HG02588 (cell line): ENCODE measurements at regions not wholly inside any gene's neighbourhood (a gene's known extent, or its start where the extent isn't known, plus 50 kb on each side); places are given as distances from the start of the nearest gene placed in this dataset.
"Not testable (repeated sequence)": the region's sequence is repeated elsewhere in the genome, so short reads cannot be mapped to it uniquely, and the experiment has no call there.

Source experiments
- ATAC-seq: cut with Tn5 transposase; IDR thresholded peaks from one replicate; pipeline ENCODE4 v1.9.1; 2021; ENCODE audit warnings: mild to moderate bottlenecking, moderate library complexity; ENCODE audit not compliant: unreplicated experiment

- no peak for ATAC-seq
Measured at GRCh38 chr3:34102288-34102687, 303.9 kb downstream of the PDCD6IP start.

- no peak for ATAC-seq
Measured at GRCh38 chr3:34106379-34106778, 307.9 kb downstream of the PDCD6IP start.

- peak; percentile 43 for ATAC-seq
Measured at GRCh38 chr3:34106879-34107278, 308.4 kb downstream of the PDCD6IP start.

DNA sequence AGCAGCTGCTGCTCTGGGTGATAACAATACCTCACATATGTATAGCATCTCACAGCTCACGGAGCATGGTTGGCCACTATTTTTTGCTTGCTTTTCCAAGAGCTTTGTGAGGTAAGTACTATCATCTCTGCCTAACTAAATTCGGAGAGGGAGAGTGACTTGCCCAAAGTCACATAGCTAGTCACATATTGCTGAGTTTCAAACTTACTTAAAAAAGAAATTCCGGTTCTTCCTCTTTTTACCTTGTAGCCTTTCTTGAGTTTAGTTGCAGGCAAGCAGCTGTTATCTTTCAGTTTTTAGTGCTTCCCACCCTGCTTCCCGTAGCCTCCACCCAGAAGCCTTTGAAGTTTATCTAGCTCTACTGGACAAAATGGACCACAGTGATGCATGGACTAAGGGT is 309.2 kb downstream of the PDCD6IP start:
- peak; percentile 61 for ATAC-seq

- no peak for ATAC-seq
Measured at GRCh38 chr3:34109021-34109420, 310.6 kb downstream of the PDCD6IP start.

GRCh38 chr3:34109846-34110245 is 311.4 kb downstream of the PDCD6IP start:
- ATAC-seq: peak; percentile 37

DNA sequence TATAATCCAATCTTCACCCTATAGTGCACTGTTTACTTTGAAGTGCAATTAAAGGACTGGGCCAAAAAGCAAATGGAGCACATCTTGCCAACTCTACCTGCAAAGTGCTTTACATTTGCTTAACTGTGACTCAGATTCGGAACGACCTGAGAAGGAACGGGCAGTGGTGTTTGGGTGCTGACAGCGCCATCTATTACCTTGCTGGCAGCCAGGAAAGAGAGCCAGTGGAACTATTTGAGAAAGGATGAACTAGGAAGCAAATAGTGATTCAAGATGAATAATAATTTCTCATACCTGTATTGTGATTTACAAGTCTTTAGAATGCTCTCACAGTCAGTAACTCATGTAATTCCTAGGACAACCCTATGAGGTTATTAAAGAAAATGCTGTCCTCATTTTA is 312.9 kb downstream of the PDCD6IP start:
- no peak for ATAC-seq

DNA sequence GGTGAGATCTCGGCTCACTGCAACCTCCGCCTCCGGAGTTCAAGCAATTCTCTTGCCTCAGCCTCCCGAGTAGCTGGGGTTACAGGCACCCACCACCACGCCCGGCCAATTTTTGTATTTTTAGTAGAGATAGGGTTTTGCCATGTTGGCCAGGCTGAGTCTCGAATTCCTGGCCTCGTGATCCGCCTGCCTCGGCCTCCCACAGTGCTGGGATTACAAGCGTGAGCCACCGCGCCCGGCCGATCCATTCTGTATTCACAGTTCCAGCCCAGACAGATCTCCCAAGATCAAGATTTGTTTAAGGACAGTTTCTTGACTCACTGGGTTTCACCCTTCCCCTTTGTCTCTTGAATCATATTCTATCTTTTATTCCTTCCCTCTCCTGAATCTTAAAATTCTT is 313.8 kb downstream of the PDCD6IP start:
- ATAC-seq: not testable (repeated sequence)

DNA sequence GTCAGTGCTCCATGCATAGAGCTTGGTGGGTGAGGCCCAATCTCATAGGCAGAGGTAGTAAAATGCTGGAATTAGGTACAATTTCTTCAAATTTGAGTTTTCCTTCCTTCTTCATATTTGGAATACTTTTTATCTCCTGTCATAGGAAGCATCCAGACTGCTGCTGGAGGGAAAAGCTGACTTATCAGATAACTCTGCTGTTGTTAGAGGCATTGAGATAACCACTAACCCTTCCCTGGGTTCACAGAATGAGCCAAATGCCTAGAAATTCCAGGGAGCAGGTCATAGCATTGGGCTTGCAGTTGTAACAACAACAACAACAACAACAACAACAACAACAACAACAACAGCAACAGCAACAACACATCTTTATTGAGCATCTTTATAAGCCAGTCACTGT is 332.7 kb downstream of the PDCD6IP start:
- ATAC-seq: no peak

GRCh38 chr3:34132069-34132692 is 333.8 kb downstream of the PDCD6IP start:
- no peak for ATAC-seq

DNA sequence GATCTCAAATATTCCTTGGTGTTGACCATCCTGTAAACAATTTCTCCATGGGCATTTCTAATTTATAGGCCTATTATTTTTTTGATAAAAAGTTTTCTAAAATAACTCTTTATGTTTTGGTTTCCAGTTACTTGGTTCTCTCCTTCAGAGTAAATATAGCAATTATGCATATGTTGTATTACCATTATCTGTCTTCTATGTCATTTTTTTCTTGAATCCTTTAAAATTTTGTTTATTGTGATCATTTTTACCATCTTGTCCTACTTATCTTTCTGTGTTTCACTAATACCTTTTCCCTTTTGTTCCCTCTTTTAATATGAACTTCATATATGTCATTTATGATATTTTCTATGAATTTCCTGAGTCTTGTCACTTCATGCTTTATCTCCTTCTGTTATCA is 341.1 kb downstream of the PDCD6IP start:
- no peak for ATAC-seq

DNA sequence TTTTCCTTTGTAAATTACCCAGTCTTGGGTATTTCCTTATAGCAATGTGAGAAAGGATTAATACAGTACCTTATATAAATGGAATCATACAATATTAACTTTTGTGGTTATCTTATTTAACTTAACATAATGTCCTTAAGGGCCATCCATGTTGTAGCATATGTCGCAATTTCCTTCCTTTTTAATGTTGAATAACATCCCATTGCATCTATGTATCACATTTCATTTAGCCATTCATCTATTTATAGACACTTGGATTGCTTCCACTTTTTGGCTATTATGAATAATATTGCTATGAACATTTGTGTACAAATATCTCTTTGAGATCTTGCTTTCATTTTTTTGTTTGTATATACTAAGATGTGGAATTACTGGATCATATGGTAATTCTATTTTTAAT is 342.2 kb downstream of the PDCD6IP start:
- ATAC-seq: no peak

GRCh38 chr3:34141841-34142337 is 343.5 kb downstream of the PDCD6IP start:
- ATAC-seq: no peak

GRCh38 chr3:34145796-34146195 is 347.4 kb downstream of the PDCD6IP start:
- no peak for ATAC-seq

GRCh38 chr3:34146596-34146995 is 348.2 kb downstream of the PDCD6IP start:
- ATAC-seq: no peak

DNA sequence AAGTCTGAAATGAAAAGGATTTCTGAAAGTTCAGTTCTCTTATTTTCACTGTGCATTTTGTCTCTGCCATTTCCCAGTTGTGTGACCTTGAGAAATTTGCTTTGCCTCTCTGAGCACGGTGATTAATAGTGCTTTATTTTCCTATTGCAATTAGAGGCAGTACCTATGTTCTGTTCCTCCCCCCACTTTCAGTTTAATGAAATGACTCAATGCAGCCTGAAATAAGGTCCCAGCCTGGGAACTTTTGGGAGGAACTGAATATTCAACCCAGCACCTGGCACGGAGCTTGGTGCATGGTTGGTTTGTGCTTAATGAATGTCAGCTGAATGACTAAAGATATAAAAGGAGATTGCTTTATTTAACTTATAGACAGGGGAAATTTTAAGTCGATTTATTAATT is 352.6 kb downstream of the PDCD6IP start:
- no peak for ATAC-seq

- ATAC-seq: no peak
Measured at GRCh38 chr3:34152656-34153055, 354.2 kb downstream of the PDCD6IP start.

GRCh38 chr3:34155108-34155507 is 356.7 kb downstream of the PDCD6IP start:
- ATAC-seq: no peak

DNA sequence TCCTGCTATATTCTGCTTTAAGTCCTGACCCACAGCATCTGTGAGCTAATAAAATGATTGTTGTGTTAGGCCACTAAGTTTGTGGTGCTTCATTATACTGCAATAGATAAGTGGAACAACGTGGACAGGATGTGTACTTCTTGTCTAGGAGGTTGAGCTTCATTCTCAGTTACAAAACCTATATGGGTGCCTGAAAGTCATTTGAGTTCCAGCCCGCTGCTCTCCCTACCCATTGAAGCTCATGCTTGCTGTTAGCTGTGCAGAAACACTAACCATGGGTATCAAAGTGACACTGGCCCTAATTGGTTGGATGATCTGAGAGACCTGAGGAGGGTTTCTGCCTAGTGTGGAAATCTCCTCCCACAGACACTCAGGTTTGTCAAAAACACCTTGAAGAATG is 357.2 kb downstream of the PDCD6IP start:
- ATAC-seq: no peak

DNA sequence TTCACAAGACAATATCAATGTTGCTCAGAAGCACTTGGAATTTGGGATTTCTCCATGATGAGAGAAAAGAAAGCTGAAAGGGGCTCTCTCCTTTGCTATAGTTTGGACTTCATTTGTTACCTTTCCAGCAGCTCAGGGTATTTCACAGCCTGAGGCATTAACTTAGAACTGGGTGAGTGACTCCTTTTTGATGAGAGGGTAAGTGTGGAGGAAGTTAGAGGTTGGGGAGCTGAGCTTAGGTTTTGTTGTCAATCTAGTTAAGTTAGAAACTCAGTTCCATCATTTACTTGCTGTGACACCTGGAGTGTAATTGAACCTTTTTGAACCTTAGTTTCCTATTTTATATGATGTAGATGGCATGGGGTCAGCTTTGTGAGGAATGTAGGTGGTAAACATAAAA is 359.1 kb downstream of the PDCD6IP start:
- no peak for ATAC-seq

DNA sequence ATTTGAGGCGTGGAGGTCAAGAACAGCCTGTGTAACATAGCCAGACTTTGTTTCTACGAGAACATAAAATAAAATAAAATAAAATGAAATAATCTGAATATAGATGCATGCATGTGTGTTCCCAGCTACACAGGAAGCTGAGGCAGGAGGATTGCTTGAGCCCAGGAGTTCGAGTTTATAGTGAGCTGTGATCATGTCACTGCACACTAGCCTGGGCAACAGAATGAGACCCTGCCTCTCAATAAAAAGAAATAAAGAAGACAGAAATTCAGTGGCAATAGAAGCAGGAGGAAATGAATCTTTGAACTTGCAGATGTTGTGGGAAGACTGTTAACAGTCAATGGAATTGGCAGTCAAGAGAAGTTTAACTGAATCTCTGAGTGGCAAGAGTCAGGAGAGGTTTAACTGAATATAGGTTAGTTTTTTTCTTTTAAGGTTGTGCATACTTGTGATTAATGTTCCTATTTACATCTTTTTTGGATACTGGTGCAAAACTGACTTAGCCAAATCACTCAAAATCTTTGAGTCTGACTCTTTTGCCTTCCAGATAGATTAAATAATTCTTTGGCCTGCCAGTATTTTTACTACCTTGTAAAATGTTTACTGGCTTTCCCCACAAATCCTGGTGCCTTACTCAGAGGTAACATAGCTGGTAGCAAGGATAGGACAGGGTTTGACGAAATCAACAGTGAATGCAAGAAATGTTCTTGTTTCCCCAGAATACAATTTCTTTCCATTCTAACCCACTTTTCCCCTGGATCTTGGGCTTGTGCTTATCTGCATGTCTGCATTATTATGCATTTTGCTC is 361.4 kb downstream of the PDCD6IP start:
- ATAC-seq: no peak

DNA sequence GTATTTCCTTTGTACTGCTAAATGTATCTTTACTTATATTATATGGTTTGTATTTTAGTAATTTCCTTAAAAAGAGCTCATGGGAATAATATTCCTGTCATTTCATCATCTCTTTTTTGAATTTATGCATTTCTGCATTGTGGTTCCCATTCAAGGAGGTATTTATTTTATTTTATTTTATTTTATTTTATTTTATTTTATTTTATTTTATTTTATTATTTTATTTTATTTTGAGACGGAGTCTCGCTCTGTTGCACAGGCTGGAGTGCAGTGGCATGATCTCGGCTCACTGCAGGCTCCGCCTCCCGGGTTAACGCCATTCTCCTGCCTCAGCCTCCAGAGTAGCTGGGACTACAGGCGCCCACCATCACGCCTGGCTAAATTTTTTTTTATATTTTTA is 371.2 kb downstream of the PDCD6IP start:
- not testable (repeated sequence) for ATAC-seq
